ENCODE measurements at regions not wholly inside any gene's neighbourhood (a gene's known extent, or its start where the extent isn't known, plus 50 kb on each side); places are given as distances from the start of the nearest gene placed in this dataset.

GRCh38 chr12:125531574-125531973 is 466.3 kb downstream of the AACS start:
- intact Hi-C loops (cut with DNase I), result no loop called here
- DNase-seq, result no peak
- Histone ChIP-seq H3K4me1 (no peaks in the 10 kb centered on the region), H3K4me3 (no peak overlapping the region), H3K9me3 (no peaks in the 10 kb centered on the region), H3K36me3 (no peaks in the 10 kb centered on the region), H3K27ac (no peak overlapping the region), H3K27me3 (peaks cover 13% of the 10 kb centered on the region)
- TF ChIP-seq CTCF (IDR thresholded peaks at IDR 0.05), result no peak
- ATAC-seq, result no peak

- peak; percentile 73 for DNase-seq
Observed at GRCh38 chr12:125533434-125534029, 468.3 kb downstream of the AACS start.

GRCh38 chr12:125538401-125539199 is 473.4 kb downstream of the AACS start:
- Histone ChIP-seq H3K36me3 (no peaks in the 10 kb centered on the region), H3K27ac (no peak overlapping the region), H3K27me3 (peaks cover 6% of the 10 kb centered on the region), H3K9me3 (no peaks in the 10 kb centered on the region), H3K4me3 (no peak overlapping the region), H3K4me1 (no peaks in the 10 kb centered on the region)
- ATAC-seq (no peak), DNase-seq (no peak)
- no peak for TF ChIP-seq CTCF (IDR thresholded peaks at IDR 0.05)
- intact Hi-C loops (cut with DNase I), result no loop called here

More at GRCh38 chr12:125533434-125534029, 468.3 kb downstream of the AACS start:
- H3K27ac ChIP-seq, result no peak overlapping the region
- TF ChIP-seq CTCF (IDR thresholded peaks at IDR 0.05), result peak; percentile 74
- intact Hi-C loops (cut with DNase I), result no loop called here
- no peaks in the 10 kb centered on the region for H3K36me3 ChIP-seq
- H3K9me3 ChIP-seq, result no peaks in the 10 kb centered on the region
- H3K4me1 ChIP-seq, result no peaks in the 10 kb centered on the region
- peaks cover 13% of the 10 kb centered on the region for H3K27me3 ChIP-seq
- ATAC-seq, result peak; percentile 76
- H3K4me3 ChIP-seq, result no peak overlapping the region

- no peak for ATAC-seq
- Histone ChIP-seq H3K4me3 (no peak overlapping the region), H3K27me3 (no peaks in the 10 kb centered on the region), H3K27ac (no peak overlapping the region), H3K4me1 (no peaks in the 10 kb centered on the region), H3K9me3 (no peaks in the 10 kb centered on the region), H3K36me3 (no peaks in the 10 kb centered on the region)
- intact Hi-C loops (cut with DNase I), result no loop called here
- no peak for DNase-seq
- TF ChIP-seq CTCF (IDR thresholded peaks at IDR 0.05), result no peak
Observed at GRCh38 chr12:125540580-125541204, 475.5 kb downstream of the AACS start.

- H3K4me3 ChIP-seq, result no peak overlapping the region
- no peak overlapping the region for H3K27ac ChIP-seq
- intact Hi-C loops (cut with DNase I), result no loop called here
- no peaks in the 10 kb centered on the region for H3K27me3 ChIP-seq
- no peaks in the 10 kb centered on the region for H3K36me3 ChIP-seq
- H3K9me3 ChIP-seq, result no peaks in the 10 kb centered on the region
- no peaks in the 10 kb centered on the region for H3K4me1 ChIP-seq
- ATAC-seq (peak; percentile 68), DNase-seq (no peak)
- no peak for TF ChIP-seq CTCF (IDR thresholded peaks at IDR 0.05)
Observed at GRCh38 chr12:125544960-125545359, 479.7 kb downstream of the AACS start.

Data from upper lobe of right lung (tissue), 1 donor.